ENCODE measurements at regions not wholly inside any gene's neighbourhood (a gene's known extent, or its start where the extent isn't known, plus 50 kb on each side); places are given as distances from the start of the nearest gene placed in this dataset.

DNA sequence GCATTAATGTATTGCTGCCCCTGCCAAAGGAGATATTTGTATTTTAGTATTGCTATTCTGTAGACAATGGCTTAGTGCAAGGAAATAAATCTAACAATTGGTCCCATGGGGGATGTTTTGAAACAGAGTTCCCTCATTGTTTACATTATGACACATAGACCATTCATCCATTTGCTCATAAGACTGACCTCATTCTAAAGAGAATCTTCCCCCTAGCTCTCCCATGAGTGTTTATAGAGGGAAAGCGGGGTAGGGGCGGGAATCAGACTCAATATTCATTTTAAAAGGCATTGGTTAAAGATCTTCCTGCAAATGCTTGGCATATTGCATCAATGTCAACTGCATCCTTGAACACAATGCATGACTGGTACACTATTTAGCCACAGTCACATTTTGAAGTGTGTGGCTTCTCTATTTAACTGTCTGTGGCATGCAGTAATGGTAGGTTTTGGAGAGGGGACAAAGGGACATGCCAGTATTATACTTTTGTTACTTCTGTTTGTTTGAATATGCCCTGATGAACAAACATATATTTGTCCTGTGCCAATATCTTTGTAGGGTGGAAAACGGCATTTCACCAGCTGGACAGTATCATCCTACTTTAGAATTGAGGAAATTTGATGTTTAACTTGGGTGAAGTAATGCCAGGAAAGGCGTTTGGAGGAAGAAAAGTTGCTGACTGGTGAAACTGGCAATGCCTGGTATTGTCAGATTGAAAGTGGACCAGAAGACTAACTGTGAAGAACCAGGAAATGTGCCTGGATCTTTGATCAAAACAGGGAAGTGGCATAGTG, 84.1 kb upstream of the MEGF10 start:
- TF ChIP-seq, protein P1, sequence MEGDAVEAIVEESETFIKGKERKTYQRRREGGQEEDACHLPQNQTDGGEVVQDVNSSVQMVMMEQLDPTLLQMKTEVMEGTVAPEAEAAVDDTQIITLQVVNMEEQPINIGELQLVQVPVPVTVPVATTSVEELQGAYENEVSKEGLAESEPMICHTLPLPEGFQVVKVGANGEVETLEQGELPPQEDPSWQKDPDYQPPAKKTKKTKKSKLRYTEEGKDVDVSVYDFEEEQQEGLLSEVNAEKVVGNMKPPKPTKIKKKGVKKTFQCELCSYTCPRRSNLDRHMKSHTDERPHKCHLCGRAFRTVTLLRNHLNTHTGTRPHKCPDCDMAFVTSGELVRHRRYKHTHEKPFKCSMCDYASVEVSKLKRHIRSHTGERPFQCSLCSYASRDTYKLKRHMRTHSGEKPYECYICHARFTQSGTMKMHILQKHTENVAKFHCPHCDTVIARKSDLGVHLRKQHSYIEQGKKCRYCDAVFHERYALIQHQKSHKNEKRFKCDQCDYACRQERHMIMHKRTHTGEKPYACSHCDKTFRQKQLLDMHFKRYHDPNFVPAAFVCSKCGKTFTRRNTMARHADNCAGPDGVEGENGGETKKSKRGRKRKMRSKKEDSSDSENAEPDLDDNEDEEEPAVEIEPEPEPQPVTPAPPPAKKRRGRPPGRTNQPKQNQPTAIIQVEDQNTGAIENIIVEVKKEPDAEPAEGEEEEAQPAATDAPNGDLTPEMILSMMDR (IDR thresholded peaks at IDR 0.05), result no peak
- TF ChIP-seq, protein P2, sequence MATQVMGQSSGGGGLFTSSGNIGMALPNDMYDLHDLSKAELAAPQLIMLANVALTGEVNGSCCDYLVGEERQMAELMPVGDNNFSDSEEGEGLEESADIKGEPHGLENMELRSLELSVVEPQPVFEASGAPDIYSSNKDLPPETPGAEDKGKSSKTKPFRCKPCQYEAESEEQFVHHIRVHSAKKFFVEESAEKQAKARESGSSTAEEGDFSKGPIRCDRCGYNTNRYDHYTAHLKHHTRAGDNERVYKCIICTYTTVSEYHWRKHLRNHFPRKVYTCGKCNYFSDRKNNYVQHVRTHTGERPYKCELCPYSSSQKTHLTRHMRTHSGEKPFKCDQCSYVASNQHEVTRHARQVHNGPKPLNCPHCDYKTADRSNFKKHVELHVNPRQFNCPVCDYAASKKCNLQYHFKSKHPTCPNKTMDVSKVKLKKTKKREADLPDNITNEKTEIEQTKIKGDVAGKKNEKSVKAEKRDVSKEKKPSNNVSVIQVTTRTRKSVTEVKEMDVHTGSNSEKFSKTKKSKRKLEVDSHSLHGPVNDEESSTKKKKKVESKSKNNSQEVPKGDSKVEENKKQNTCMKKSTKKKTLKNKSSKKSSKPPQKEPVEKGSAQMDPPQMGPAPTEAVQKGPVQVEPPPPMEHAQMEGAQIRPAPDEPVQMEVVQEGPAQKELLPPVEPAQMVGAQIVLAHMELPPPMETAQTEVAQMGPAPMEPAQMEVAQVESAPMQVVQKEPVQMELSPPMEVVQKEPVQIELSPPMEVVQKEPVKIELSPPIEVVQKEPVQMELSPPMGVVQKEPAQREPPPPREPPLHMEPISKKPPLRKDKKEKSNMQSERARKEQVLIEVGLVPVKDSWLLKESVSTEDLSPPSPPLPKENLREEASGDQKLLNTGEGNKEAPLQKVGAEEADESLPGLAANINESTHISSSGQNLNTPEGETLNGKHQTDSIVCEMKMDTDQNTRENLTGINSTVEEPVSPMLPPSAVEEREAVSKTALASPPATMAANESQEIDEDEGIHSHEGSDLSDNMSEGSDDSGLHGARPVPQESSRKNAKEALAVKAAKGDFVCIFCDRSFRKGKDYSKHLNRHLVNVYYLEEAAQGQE (IDR thresholded peaks at IDR 0.05; ENCODE audit: insufficient read depth in 1 of 2, low read depth in 2 of 2, low read length in 1 of 2), result no peak
